ENCODE measurements at regions not wholly inside any gene's neighbourhood (a gene's known extent, or its start where the extent isn't known, plus 50 kb on each side); places are given as distances from the start of the nearest gene placed in this dataset.

- intact Hi-C loops (cut with DNase I, micrococcal nuclease) = no loop called here
- Histone ChIP-seq H3K36me3 (ENCODE audit: low read depth) (no peaks in the 10 kb centered on the region), H3K4me3 (no peak overlapping the region), H3K4me1 (ENCODE audit: low read depth) (peaks cover 6% of the 10 kb centered on the region), H3K9me3 (no peaks in the 10 kb centered on the region)
- no peak for DNase-seq
- TF ChIP-seq CTCF (IDR thresholded peaks at IDR 0.05) = no peak
- ATAC-seq = no peak
Measured at GRCh38 chr12:89992668-89993451, 284.2 kb upstream of the ATP2B1 start.

DNA sequence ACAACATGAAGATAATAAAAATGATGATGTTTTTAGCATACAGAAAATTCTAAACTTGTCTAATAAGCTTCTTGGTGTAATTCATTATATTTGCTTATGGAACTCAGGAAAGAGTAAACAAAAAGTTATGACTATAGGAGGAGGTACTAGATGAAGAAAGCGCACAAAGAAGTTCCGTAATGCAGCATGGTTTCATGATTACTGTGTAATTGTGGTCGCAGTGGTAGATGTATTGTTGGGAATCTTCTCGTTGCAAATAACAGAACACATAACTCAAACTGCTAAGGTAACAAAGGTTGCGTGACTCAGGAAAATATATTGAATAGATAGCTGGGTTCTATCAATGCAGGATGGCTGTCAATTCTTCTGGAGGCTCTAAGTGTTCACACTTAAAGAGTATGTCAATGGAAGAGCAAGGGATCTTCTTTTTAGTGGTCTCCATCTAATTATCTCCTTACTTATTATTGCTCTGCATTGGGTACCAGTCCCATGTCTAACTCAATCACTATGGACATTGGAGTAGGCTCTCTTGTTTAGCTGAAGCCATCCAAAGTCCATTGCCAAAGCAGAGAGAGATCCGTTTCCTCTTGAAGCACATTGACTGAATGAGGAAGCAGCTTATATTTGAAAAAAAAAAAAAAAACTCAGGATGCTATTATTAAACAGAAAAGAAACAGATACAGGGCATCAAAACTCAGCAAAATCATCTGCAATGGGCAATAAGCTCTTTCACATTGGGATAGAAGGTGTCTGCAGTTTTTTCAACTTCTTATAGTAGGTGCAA lies 283.4 kb upstream of the ATP2B1 start:
- intact Hi-C loops (cut with DNase I, micrococcal nuclease) = no loop called here
- H3K36me3 ChIP-seq (ENCODE audit: low read depth) = no peaks in the 10 kb centered on the region

GRCh38 chr12:89988188-89988915 lies 279.7 kb upstream of the ATP2B1 start:
- TF ChIP-seq CTCF (IDR thresholded peaks at IDR 0.05) = no peak
- no peak for ATAC-seq

More for the DNA sequence above, 283.4 kb upstream of the ATP2B1 start:
- H3K4me3 ChIP-seq = no peak overlapping the region
- no peak for DNase-seq
- no peak for TF ChIP-seq CTCF (IDR thresholded peaks at IDR 0.05)
- no peak for ATAC-seq
- peaks cover 6% of the 10 kb centered on the region for H3K4me1 ChIP-seq (ENCODE audit: low read depth)
- H3K9me3 ChIP-seq = no peaks in the 10 kb centered on the region

DNA sequence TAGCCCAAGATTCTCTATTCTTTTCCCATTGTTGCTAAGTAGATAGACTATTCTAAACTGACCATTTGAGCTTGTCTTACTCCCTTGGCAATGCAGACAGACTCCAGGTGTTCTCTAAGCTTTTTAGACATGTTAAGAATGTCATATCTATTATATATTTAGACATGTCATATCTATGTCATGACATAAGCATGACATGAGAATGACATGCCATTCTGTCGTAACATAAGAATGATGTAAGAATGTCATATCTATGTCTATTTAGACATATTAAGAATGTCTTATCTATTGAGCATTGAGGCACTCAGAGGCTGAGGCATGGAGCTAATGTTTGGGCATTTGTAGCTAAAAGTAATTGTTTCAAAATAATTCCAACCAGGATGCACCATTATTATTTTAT lies 277.3 kb upstream of the ATP2B1 start:
- TF ChIP-seq CTCF (IDR thresholded peaks at IDR 0.05) = no peak
- ATAC-seq (no peak), DNase-seq (no peak)
- intact Hi-C loops (cut with DNase I, micrococcal nuclease) = no loop called here
- Histone ChIP-seq H3K36me3 (ENCODE audit: low read depth) (no peaks in the 10 kb centered on the region), H3K4me1 (ENCODE audit: low read depth) (no peaks in the 10 kb centered on the region), H3K4me3 (no peak overlapping the region), H3K9me3 (no peaks in the 10 kb centered on the region)

More at GRCh38 chr12:89988188-89988915, 279.7 kb upstream of the ATP2B1 start:
- intact Hi-C loops (cut with DNase I, micrococcal nuclease) = no loop called here
- Histone ChIP-seq H3K36me3 (ENCODE audit: low read depth) (no peaks in the 10 kb centered on the region), H3K9me3 (no peaks in the 10 kb centered on the region), H3K4me3 (no peak overlapping the region), H3K4me1 (ENCODE audit: low read depth) (peaks cover 6% of the 10 kb centered on the region)
- DNase-seq = no peak

GRCh38 chr12:89984846-89985245 lies 276.2 kb upstream of the ATP2B1 start:
- DNase-seq (no peak), ATAC-seq (no peak)
- TF ChIP-seq CTCF (IDR thresholded peaks at IDR 0.05) = no peak
- intact Hi-C loops (cut with DNase I, micrococcal nuclease) = no loop called here
- Histone ChIP-seq H3K36me3 (ENCODE audit: low read depth) (no peaks in the 10 kb centered on the region), H3K9me3 (no peaks in the 10 kb centered on the region), H3K4me1 (ENCODE audit: low read depth) (no peaks in the 10 kb centered on the region), H3K4me3 (no peak overlapping the region)

All from mucosa of descending colon (tissue), 3 donors.